CD4-positive, alpha-beta memory T cell (primary cell): ENCODE measurements at regions not wholly inside any gene's neighbourhood (a gene's known extent, or its start where the extent isn't known, plus 50 kb on each side); places are given as distances from the start of the nearest gene placed in this dataset.

Source experiments
- CTCF ChIA-PET: fragments of 350-600 bp; sonication (Branson Sonifier 250); formaldehyde crosslinking; loops from one replicate; lab custom pipeline; 2021; ENCODE audit warnings: inconsistent platforms; ENCODE audit not compliant: partially characterized antibody; lab: Charles Lee
- POLR2A ChIA-PET: fragments of 350-600 bp; sonication (Branson Sonifier 250); formaldehyde crosslinking; loops from one replicate; lab custom pipeline; 2021; ENCODE audit not compliant: partially characterized antibody; lab: Charles Lee
- DNase-seq, 5 donors: peaks; one replicate each; pipeline versions ENCODE4 v3.0.0 to v3.0.0-alpha.2; 2020 to 2022; ENCODE audit warnings: mixed read lengths in 1 of 5
- H3K27ac ChIP-seq: one replicate; pipeline ENCODE4 v1.7.0; 2013; ENCODE audit warnings: low read depth, low read length
- H3K27me3 ChIP-seq: 2 replicates; pipeline ENCODE4 v1.7.0; 2013; ENCODE audit warnings: mild to moderate bottlenecking, low read length, moderate library complexity; ENCODE audit not compliant: insufficient read depth
- H3K36me3 ChIP-seq: 2 replicates; pipeline ENCODE4 v1.7.0; 2013; ENCODE audit warnings: mild to moderate bottlenecking, low read length, moderate library complexity; ENCODE audit not compliant: insufficient read depth
- H3K4me1 ChIP-seq: 2 replicates; pipeline ENCODE4 v1.7.0; 2013; ENCODE audit warnings: mild to moderate bottlenecking, low read length, moderate library complexity; ENCODE audit not compliant: insufficient read depth
- H3K4me3 ChIP-seq, 2 donors: one replicate each; pipeline ENCODE4 v1.7.0; 2013; ENCODE audit warnings: low read length in 2 of 2, mild to moderate bottlenecking in 1 of 2
- H3K9me3 ChIP-seq, 2 donors: one replicate each; pipeline ENCODE4 v1.7.0; 2013; ENCODE audit warnings: low read length in 2 of 2, control low read depth in 1 of 2; ENCODE audit not compliant: control insufficient read depth in 1 of 2
- H3K27ac Mint-ChIP-seq, 7 donors: one replicate each; pipeline ENCODE4 v1.8.0; 2020 to 2021; ENCODE audit warnings: mixed read lengths in 7 of 7, mild to moderate bottlenecking in 6 of 7, inconsistent platforms in 3 of 7, moderate library complexity in 3 of 7
- H3K27me3 Mint-ChIP-seq, 2 donors: one replicate each; pipeline ENCODE4 v1.8.0; 2020 to 2021; ENCODE audit warnings: mixed read lengths in 2 of 2
- H3K36me3 Mint-ChIP-seq, 2 donors: one replicate each; pipeline ENCODE4 v1.8.0; 2020 to 2021; ENCODE audit warnings: mixed read lengths in 2 of 2, inconsistent platforms in 1 of 2, mild to moderate bottlenecking in 1 of 2
- H3K4me1 Mint-ChIP-seq, 4 donors: one replicate each; pipeline ENCODE4 v1.8.0; 2020 to 2021; ENCODE audit warnings: mixed read lengths in 4 of 4, mild to moderate bottlenecking in 1 of 4
- H3K4me3 Mint-ChIP-seq, 8 donors: one replicate each; pipeline ENCODE4 v1.8.0; 2020 to 2021; ENCODE audit warnings: mixed read lengths in 8 of 8, mild to moderate bottlenecking in 7 of 8, moderate library complexity in 6 of 8, inconsistent platforms in 3 of 8
- H3K9me3 Mint-ChIP-seq, 8 donors: one replicate each; pipeline ENCODE4 v1.8.0; 2020 to 2021; ENCODE audit warnings: mixed read lengths in 8 of 8, mild to moderate bottlenecking in 5 of 8, inconsistent platforms in 3 of 8, moderate library complexity in 1 of 8
- intact Hi-C: fragments of 100-400 bp; cut with micrococcal nuclease; formaldehyde crosslinking; loops from one replicate; pipeline ENCODE4 v1.15.1; 2023

DNA sequence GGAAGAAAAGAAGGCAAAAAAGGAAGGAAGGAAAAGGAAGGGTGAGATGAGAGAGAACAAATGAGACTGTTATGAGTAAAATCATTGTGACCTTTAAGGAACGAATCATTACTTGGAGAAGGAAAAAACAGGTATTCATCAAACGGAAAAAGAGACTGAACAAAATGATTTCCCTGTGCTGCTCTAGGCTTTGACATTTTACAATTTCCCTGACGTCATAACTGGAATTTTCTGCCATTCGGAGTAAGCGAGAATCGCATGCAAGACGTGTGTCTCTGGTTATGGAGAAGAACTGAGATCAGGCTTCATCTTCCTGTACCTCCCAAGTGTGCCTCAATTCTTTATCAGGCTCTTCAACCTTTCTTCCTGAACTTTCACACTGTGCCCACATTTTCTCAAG lies 534.7 kb upstream of the KLHL29 start:
- no peak overlapping the region for H3K4me3 Mint-ChIP-seq
- no peaks in the 10 kb centered on the region for H3K27me3 Mint-ChIP-seq
- no peaks in the 10 kb centered on the region for H3K27me3 ChIP-seq
- POLR2A ChIA-PET, result no interaction called here
- no peak for DNase-seq
- peaks cover 0 to 17% (median 6%) of the 10 kb centered on the region in 8 donors for H3K9me3 Mint-ChIP-seq
- no peaks in the 10 kb centered on the region for H3K9me3 ChIP-seq
- H3K4me1 ChIP-seq, result no peaks in the 10 kb centered on the region
- H3K36me3 ChIP-seq, result no peaks in the 10 kb centered on the region
- H3K4me1 Mint-ChIP-seq, result no peaks in the 10 kb centered on the region
- no peak overlapping the region for H3K4me3 ChIP-seq
- no peaks in the 10 kb centered on the region for H3K36me3 Mint-ChIP-seq
- H3K27ac ChIP-seq, result no peak overlapping the region
- no peak overlapping the region for H3K27ac Mint-ChIP-seq
- intact Hi-C loops, result no loop called here
- CTCF ChIA-PET, result no interaction called here

- no peak for DNase-seq
- H3K9me3 Mint-ChIP-seq, result peaks cover 2 to 18% (median 9%) of the 10 kb centered on the region in 8 donors
- no peaks in the 10 kb centered on the region for H3K36me3 ChIP-seq
- no peaks in the 10 kb centered on the region for H3K27me3 ChIP-seq
- H3K9me3 ChIP-seq, result no peaks in the 10 kb centered on the region
- ChIA-PET CTCF (no interaction called here), POLR2A (no interaction called here)
- H3K4me1 Mint-ChIP-seq, result no peaks in the 10 kb centered on the region
- H3K36me3 Mint-ChIP-seq, result no peaks in the 10 kb centered on the region
- H3K4me3 ChIP-seq, result no peak overlapping the region
- H3K27ac Mint-ChIP-seq, result no peak overlapping the region
- no peaks in the 10 kb centered on the region for H3K4me1 ChIP-seq
- H3K27me3 Mint-ChIP-seq, result no peaks in the 10 kb centered on the region
- no peak overlapping the region for H3K27ac ChIP-seq
- H3K4me3 Mint-ChIP-seq, result no peak overlapping the region
- intact Hi-C loops, result no loop called here
Observed at GRCh38 chr2:22854588-22854987, 530.4 kb upstream of the KLHL29 start.

- intact Hi-C loops, result no loop called here
- POLR2A ChIA-PET, result no interaction called here
Observed at GRCh38 chr2:22855081-22855480, 529.9 kb upstream of the KLHL29 start.

GRCh38 chr2:22855761-22856184 lies 529.2 kb upstream of the KLHL29 start:
- H3K4me3 Mint-ChIP-seq, result no peak overlapping the region
- Histone ChIP-seq H3K27me3 (no peaks in the 10 kb centered on the region), H3K9me3 (no peaks in the 10 kb centered on the region), H3K27ac (no peak overlapping the region), H3K36me3 (no peaks in the 10 kb centered on the region), H3K4me3 (no peak overlapping the region), H3K4me1 (no peaks in the 10 kb centered on the region)
- ChIA-PET POLR2A (no interaction called here), CTCF (no interaction called here)
- no peak for DNase-seq
- H3K27me3 Mint-ChIP-seq, result no peaks in the 10 kb centered on the region
- no peaks in the 10 kb centered on the region for H3K36me3 Mint-ChIP-seq
- intact Hi-C loops, result no loop called here
- H3K4me1 Mint-ChIP-seq, result no peaks in the 10 kb centered on the region
- no peak overlapping the region for H3K27ac Mint-ChIP-seq
- peaks cover 2 to 12% (median 9%) of the 10 kb centered on the region in 8 donors for H3K9me3 Mint-ChIP-seq

More at GRCh38 chr2:22855081-22855480, 529.9 kb upstream of the KLHL29 start:
- peaks cover 2 to 13% (median 9%) of the 10 kb centered on the region in 8 donors for H3K9me3 Mint-ChIP-seq
- CTCF ChIA-PET, result interaction anchor here (0.6 kb wide), 1 partner anchor 10 kb away, joined by 3 read pairs; no protein-coding TSS in a partner anchor
- no peak overlapping the region for H3K4me3 Mint-ChIP-seq
- Histone ChIP-seq H3K27ac (no peak overlapping the region), H3K4me1 (no peaks in the 10 kb centered on the region), H3K9me3 (no peaks in the 10 kb centered on the region), H3K36me3 (no peaks in the 10 kb centered on the region), H3K4me3 (no peak overlapping the region), H3K27me3 (no peaks in the 10 kb centered on the region)
- no peak overlapping the region for H3K27ac Mint-ChIP-seq
- H3K4me1 Mint-ChIP-seq, result no peaks in the 10 kb centered on the region
- DNase-seq, result no peak
- H3K36me3 Mint-ChIP-seq, result no peaks in the 10 kb centered on the region
- no peaks in the 10 kb centered on the region for H3K27me3 Mint-ChIP-seq

DNA sequence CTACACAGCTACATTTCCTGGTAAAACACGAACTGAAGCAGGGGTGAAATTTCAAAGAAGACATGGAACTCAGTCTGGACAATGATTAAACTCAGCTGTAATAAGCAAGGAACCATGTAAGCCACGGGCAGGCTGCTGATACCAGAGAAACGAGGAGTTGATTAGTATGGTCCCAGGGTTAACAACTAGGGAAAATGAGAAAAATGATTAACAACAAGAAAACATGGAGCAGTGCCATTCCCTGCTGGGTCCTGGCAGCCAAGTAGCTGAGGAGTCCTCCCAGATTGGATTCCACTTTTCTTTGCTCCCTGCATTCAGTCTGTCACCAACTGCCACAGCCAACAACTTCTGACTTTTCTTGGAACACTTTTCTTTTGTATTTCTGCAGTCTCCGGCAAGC lies 517.0 kb upstream of the KLHL29 start:
- ChIA-PET CTCF (no interaction called here), POLR2A (no interaction called here)
- no peak overlapping the region for H3K27ac Mint-ChIP-seq
- no peaks in the 10 kb centered on the region for H3K4me1 ChIP-seq
- no peak overlapping the region for H3K4me3 ChIP-seq
- no peak overlapping the region for H3K27ac ChIP-seq
- H3K9me3 Mint-ChIP-seq, result peaks cover 0 to 6% (median 2%) of the 10 kb centered on the region in 8 donors
- H3K9me3 ChIP-seq, result no peaks in the 10 kb centered on the region
- no peaks in the 10 kb centered on the region for H3K27me3 ChIP-seq
- H3K4me3 Mint-ChIP-seq, result no peak overlapping the region
- H3K27me3 Mint-ChIP-seq, result peaks cover 1 to 2% of the 10 kb centered on the region in 2 donors
- H3K36me3 Mint-ChIP-seq, result no peaks in the 10 kb centered on the region
- H3K36me3 ChIP-seq, result no peaks in the 10 kb centered on the region
- no peak for DNase-seq
- intact Hi-C loops, result no loop called here
- no peaks in the 10 kb centered on the region for H3K4me1 Mint-ChIP-seq

DNA sequence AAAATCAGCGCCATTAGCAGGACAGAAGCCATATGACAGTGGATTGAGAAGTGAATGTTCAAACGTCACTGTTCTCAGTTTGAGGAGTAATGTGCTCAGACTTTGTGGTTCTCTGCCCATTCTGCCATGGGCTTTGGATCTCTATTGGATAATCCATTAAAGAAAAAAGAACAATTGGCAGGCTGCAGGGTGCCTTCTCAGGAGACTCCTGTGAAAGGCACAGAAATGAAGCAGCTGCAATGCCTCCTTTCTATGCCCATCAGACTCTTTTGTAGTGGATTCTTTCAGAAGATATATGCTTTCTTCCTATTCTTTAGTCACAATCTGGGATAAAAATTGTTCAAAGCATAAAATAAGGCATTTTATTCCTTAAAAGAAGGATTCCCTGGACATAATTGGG lies 506.9 kb upstream of the KLHL29 start:
- Histone ChIP-seq H3K4me1 (no peaks in the 10 kb centered on the region), H3K27ac (no peak overlapping the region), H3K9me3 (no peaks in the 10 kb centered on the region), H3K27me3 (no peaks in the 10 kb centered on the region), H3K4me3 (no peak overlapping the region), H3K36me3 (no peaks in the 10 kb centered on the region)
- no peak overlapping the region for H3K4me3 Mint-ChIP-seq
- no peaks in the 10 kb centered on the region for H3K27me3 Mint-ChIP-seq
- H3K4me1 Mint-ChIP-seq, result no peaks in the 10 kb centered on the region
- DNase-seq, result no peak
- no peaks in the 10 kb centered on the region for H3K36me3 Mint-ChIP-seq
- ChIA-PET CTCF (no interaction called here), POLR2A (no interaction called here)
- H3K9me3 Mint-ChIP-seq, result peaks cover 0 to 9% (median 0%) of the 10 kb centered on the region in 8 donors
- no peak overlapping the region for H3K27ac Mint-ChIP-seq
- intact Hi-C loops, result no loop called here

GRCh38 chr2:22879009-22879863 lies 505.7 kb upstream of the KLHL29 start:
- Histone ChIP-seq H3K27ac (no peak overlapping the region), H3K4me1 (no peaks in the 10 kb centered on the region), H3K27me3 (no peaks in the 10 kb centered on the region), H3K4me3 (no peak overlapping the region), H3K36me3 (no peaks in the 10 kb centered on the region), H3K9me3 (no peaks in the 10 kb centered on the region)
- Mint-ChIP-seq H3K36me3 (no peaks in the 10 kb centered on the region), H3K4me1 (no peaks in the 10 kb centered on the region), H3K27ac (no peak overlapping the region), H3K4me3 (no peak overlapping the region), H3K27me3 (no peaks in the 10 kb centered on the region), H3K9me3 (peaks cover 0 to 8% (median 0%) of the 10 kb centered on the region in 8 donors)
- no peak for DNase-seq
- ChIA-PET POLR2A (no interaction called here), CTCF (no interaction called here)
- intact Hi-C loops, result no loop called here
